ENCODE measurements at regions not wholly inside any gene's neighbourhood (a gene's known extent, or its start where the extent isn't known, plus 50 kb on each side); places are given as distances from the start of the nearest gene placed in this dataset.

- no peak overlapping the region for H2BK120ac ChIP-seq (ENCODE audit: low read depth, low read length)
- no peak overlapping the region for H4K8ac ChIP-seq (ENCODE audit: low read depth, low read length)
- no peak overlapping the region for H2BK12ac ChIP-seq (ENCODE audit: low read length)
- no peak overlapping the region for H3K9ac ChIP-seq (ENCODE audit: low read depth, low read length, poor library complexity)
- no peaks in the 10 kb centered on the region for H3K36me3 ChIP-seq (replicated peaks in 1 of 2; ENCODE audit: control insufficient read depth in 2 of 2, insufficient read depth in 2 of 2, low read length in 2 of 2)
- no peak overlapping the region for H3K4me3 ChIP-seq (ENCODE audit: low read length in 2 of 2)
- H2AFZ ChIP-seq (ENCODE audit: low read length) = no peak overlapping the region
- H3K4me2 ChIP-seq (ENCODE audit: insufficient read depth, low read length, poor library complexity, severe bottlenecking) = no peak overlapping the region
- H3K18ac ChIP-seq (ENCODE audit: low read length) = no peak overlapping the region
- no peak overlapping the region for H3K27ac ChIP-seq (replicated peaks; ENCODE audit: low read length)
- no CpG with 5 or more reads among the region's 1 CpG for WGBS, 2 donors (ENCODE audit: extremely low coverage in 2 of 2, insufficient read length in 2 of 2, insufficient replicate concordance in 1 of 2)
- no peaks in the 10 kb centered on the region for H3K4me1 ChIP-seq (ENCODE audit: control insufficient read depth in 2 of 2, insufficient read depth in 1 of 2, low read depth in 1 of 2, low read length in 2 of 2)
- no peaks in the 10 kb centered on the region for H3K79me1 ChIP-seq (ENCODE audit: low read depth, low read length)
- H4K91ac ChIP-seq (ENCODE audit: low read depth, low read length, poor library complexity) = no peak overlapping the region
- H2BK5ac ChIP-seq (ENCODE audit: low read length) = no peak overlapping the region
- H2AK5ac ChIP-seq (ENCODE audit: low read depth, low read length) = no peak overlapping the region
- no peak for DNase-seq (ENCODE audit: low spot score)
- H3K4ac ChIP-seq (ENCODE audit: low read length) = no peak overlapping the region
- H3K23ac ChIP-seq (ENCODE audit: low read depth, low read length, poor library complexity) = no peak overlapping the region
- no peaks in the 10 kb centered on the region for H3K27me3 ChIP-seq (ENCODE audit: control insufficient read depth in 3 of 3, insufficient read depth in 3 of 3, low read depth in 1 of 3, low read length in 3 of 3)
- no peak overlapping the region for H2BK15ac ChIP-seq (ENCODE audit: low read length)
- no peak overlapping the region for H3K14ac ChIP-seq (ENCODE audit: low read length)
- H3K9me3 ChIP-seq (replicated peaks in 1 of 2; ENCODE audit: control insufficient read depth in 2 of 2, insufficient read depth in 1 of 2, low read depth in 1 of 2, low read length in 2 of 2) = peaks cover 0 to 8% of the 10 kb centered on the region in 2 donors
Measured at GRCh38 chr2:76180676-76181075, 470.0 kb upstream of the GCFC2 start.

- H3K79me1 ChIP-seq (ENCODE audit: low read depth, low read length) = no peaks in the 10 kb centered on the region
- H3K18ac ChIP-seq (ENCODE audit: low read length) = no peak overlapping the region
- H2BK15ac ChIP-seq (ENCODE audit: low read length) = no peak overlapping the region
- no peak overlapping the region for H2AFZ ChIP-seq (ENCODE audit: low read length)
- no peak overlapping the region for H4K91ac ChIP-seq (ENCODE audit: low read depth, low read length, poor library complexity)
- no peak overlapping the region for H2BK12ac ChIP-seq (ENCODE audit: low read length)
- no peak for DNase-seq (ENCODE audit: low spot score)
- H2AK5ac ChIP-seq (ENCODE audit: low read depth, low read length) = no peak overlapping the region
- no peak overlapping the region for H3K27ac ChIP-seq (replicated peaks; ENCODE audit: low read length)
- no peaks in the 10 kb centered on the region for H3K27me3 ChIP-seq (ENCODE audit: control insufficient read depth in 3 of 3, insufficient read depth in 3 of 3, low read depth in 1 of 3, low read length in 3 of 3)
- H2BK120ac ChIP-seq (ENCODE audit: low read depth, low read length) = no peak overlapping the region
- H3K4me2 ChIP-seq (ENCODE audit: insufficient read depth, low read length, poor library complexity, severe bottlenecking) = no peak overlapping the region
- no peak overlapping the region for H3K23ac ChIP-seq (ENCODE audit: low read depth, low read length, poor library complexity)
- no peaks in the 10 kb centered on the region for H3K36me3 ChIP-seq (replicated peaks in 1 of 2; ENCODE audit: control insufficient read depth in 2 of 2, insufficient read depth in 2 of 2, low read length in 2 of 2)
- H3K4me1 ChIP-seq (ENCODE audit: control insufficient read depth in 2 of 2, insufficient read depth in 1 of 2, low read depth in 1 of 2, low read length in 2 of 2) = no peaks in the 10 kb centered on the region
- H2BK5ac ChIP-seq (ENCODE audit: low read length) = no peak overlapping the region
- no CpG with 5 or more reads among the region's 1 CpG for WGBS, 2 donors (ENCODE audit: extremely low coverage in 2 of 2, insufficient read length in 2 of 2, insufficient replicate concordance in 1 of 2)
- no peak overlapping the region for H3K9ac ChIP-seq (ENCODE audit: low read depth, low read length, poor library complexity)
- no peak overlapping the region for H3K4ac ChIP-seq (ENCODE audit: low read length)
- H3K14ac ChIP-seq (ENCODE audit: low read length) = no peak overlapping the region
- H4K8ac ChIP-seq (ENCODE audit: low read depth, low read length) = no peak overlapping the region
- H3K9me3 ChIP-seq (replicated peaks in 1 of 2; ENCODE audit: control insufficient read depth in 2 of 2, insufficient read depth in 1 of 2, low read depth in 1 of 2, low read length in 2 of 2) = peaks cover 0 to 13% of the 10 kb centered on the region in 2 donors
- no peak overlapping the region for H3K4me3 ChIP-seq (ENCODE audit: low read length in 2 of 2)
Measured at GRCh38 chr2:76178610-76179009, 467.9 kb upstream of the GCFC2 start.

- Histone ChIP-seq H2AK5ac (ENCODE audit: low read depth, low read length) (no peak overlapping the region), H3K9ac (ENCODE audit: low read depth, low read length, poor library complexity) (no peak overlapping the region), H2BK5ac (ENCODE audit: low read length) (no peak overlapping the region), H3K4me1 (ENCODE audit: control insufficient read depth in 2 of 2, insufficient read depth in 1 of 2, low read depth in 1 of 2, low read length in 2 of 2) (peaks cover 0 to 2% of the 10 kb centered on the region in 2 donors), H3K4me2 (ENCODE audit: insufficient read depth, low read length, poor library complexity, severe bottlenecking) (no peak overlapping the region), H2AFZ (ENCODE audit: low read length) (no peak overlapping the region), H3K23ac (ENCODE audit: low read depth, low read length, poor library complexity) (no peak overlapping the region), H3K27me3 (ENCODE audit: control insufficient read depth in 3 of 3, insufficient read depth in 3 of 3, low read depth in 1 of 3, low read length in 3 of 3) (no peaks in the 10 kb centered on the region), H2BK12ac (ENCODE audit: low read length) (no peak overlapping the region), H3K4ac (ENCODE audit: low read length) (no peak overlapping the region), H4K8ac (ENCODE audit: low read depth, low read length) (no peak overlapping the region), H3K79me1 (ENCODE audit: low read depth, low read length) (no peaks in the 10 kb centered on the region), H3K4me3 (ENCODE audit: low read length in 2 of 2) (no peak overlapping the region), H4K91ac (ENCODE audit: low read depth, low read length, poor library complexity) (no peak overlapping the region), H2BK15ac (ENCODE audit: low read length) (no peak overlapping the region), H3K36me3 (replicated peaks in 1 of 2; ENCODE audit: control insufficient read depth in 2 of 2, insufficient read depth in 2 of 2, low read length in 2 of 2) (no peaks in the 10 kb centered on the region), H3K27ac (replicated peaks; ENCODE audit: low read length) (no peak overlapping the region), H3K9me3 (replicated peaks in 1 of 2; ENCODE audit: control insufficient read depth in 2 of 2, insufficient read depth in 1 of 2, low read depth in 1 of 2, low read length in 2 of 2) (peaks cover 0 to 13% of the 10 kb centered on the region in 2 donors), H3K14ac (ENCODE audit: low read length) (no peak overlapping the region), H2BK120ac (ENCODE audit: low read depth, low read length) (no peak overlapping the region), H3K18ac (ENCODE audit: low read length) (no peak overlapping the region)
- DNase-seq (ENCODE audit: low spot score) = no peak
- no CpG with 5 or more reads among the region's 3 CpGs for whole genome bisulfite sequencing, 2 donors (ENCODE audit: extremely low coverage in 2 of 2, insufficient read length in 2 of 2, insufficient replicate concordance in 1 of 2)
Measured at GRCh38 chr2:76175295-76175694, 464.6 kb upstream of the GCFC2 start.

GRCh38 chr2:76174505-76174904, 463.8 kb upstream of the GCFC2 start:
- H3K4me1 ChIP-seq (ENCODE audit: control insufficient read depth in 2 of 2, insufficient read depth in 1 of 2, low read depth in 1 of 2, low read length in 2 of 2) = peaks cover 0 to 2% of the 10 kb centered on the region in 2 donors
- H3K23ac ChIP-seq (ENCODE audit: low read depth, low read length, poor library complexity) = no peak overlapping the region
- H2AFZ ChIP-seq (ENCODE audit: low read length) = no peak overlapping the region
- no peak overlapping the region for H3K4me3 ChIP-seq (ENCODE audit: low read length in 2 of 2)
- DNase-seq (ENCODE audit: low spot score) = no peak
- H2AK5ac ChIP-seq (ENCODE audit: low read depth, low read length) = no peak overlapping the region
- no peak overlapping the region for H2BK120ac ChIP-seq (ENCODE audit: low read depth, low read length)
- no peak overlapping the region for H3K4me2 ChIP-seq (ENCODE audit: insufficient read depth, low read length, poor library complexity, severe bottlenecking)
- no CpG with 5 or more reads among the region's 2 CpGs for WGBS, 2 donors (ENCODE audit: extremely low coverage in 2 of 2, insufficient read length in 2 of 2, insufficient replicate concordance in 1 of 2)
- H2BK15ac ChIP-seq (ENCODE audit: low read length) = no peak overlapping the region
- no peak overlapping the region for H2BK5ac ChIP-seq (ENCODE audit: low read length)
- no peak overlapping the region for H3K18ac ChIP-seq (ENCODE audit: low read length)
- H3K9me3 ChIP-seq (replicated peaks in 1 of 2; ENCODE audit: control insufficient read depth in 2 of 2, insufficient read depth in 1 of 2, low read depth in 1 of 2, low read length in 2 of 2) = peaks cover 0 to 6% of the 10 kb centered on the region in 2 donors
- no peaks in the 10 kb centered on the region for H3K79me1 ChIP-seq (ENCODE audit: low read depth, low read length)
- H3K27me3 ChIP-seq (ENCODE audit: control insufficient read depth in 3 of 3, insufficient read depth in 3 of 3, low read depth in 1 of 3, low read length in 3 of 3) = no peaks in the 10 kb centered on the region
- H4K91ac ChIP-seq (ENCODE audit: low read depth, low read length, poor library complexity) = no peak overlapping the region
- no peak overlapping the region for H2BK12ac ChIP-seq (ENCODE audit: low read length)
- H3K9ac ChIP-seq (ENCODE audit: low read depth, low read length, poor library complexity) = no peak overlapping the region
- no peak overlapping the region for H4K8ac ChIP-seq (ENCODE audit: low read depth, low read length)
- no peak overlapping the region for H3K14ac ChIP-seq (ENCODE audit: low read length)
- H3K27ac ChIP-seq (replicated peaks; ENCODE audit: low read length) = no peak overlapping the region
- H3K4ac ChIP-seq (ENCODE audit: low read length) = no peak overlapping the region
- H3K36me3 ChIP-seq (replicated peaks in 1 of 2; ENCODE audit: control insufficient read depth in 2 of 2, insufficient read depth in 2 of 2, low read length in 2 of 2) = no peaks in the 10 kb centered on the region

Data from neuronal stem cell (in vitro differentiated cells).